Pancreas (tissue), 10 donors: ENCODE measurements at regions not wholly inside any gene's neighbourhood (a gene's known extent, or its start where the extent isn't known, plus 50 kb on each side); places are given as distances from the start of the nearest gene placed in this dataset.

Experiments
- ATAC-seq, 4 donors: fragments of 200-7000 bp; cut with Tn5 transposase; one replicate each; pipeline versions ENCODE4 v1.8.0 to v1.9.1; 2020; ENCODE audit warnings: mild to moderate bottlenecking in 4 of 4, moderate library complexity in 4 of 4
- DNase-seq, 6 donors: peaks; one replicate each; pipeline ENCODE4 v3.0.0-alpha.2; 2020
- FAIRE-seq: peaks from 2 replicates; lab custom pipeline; 2012; peaks lifted over from hg19 to GRCh38; lab: Jason Lieb, UNC
- H3K27ac ChIP-seq, 4 donors: fragments of 200-600 bp; sonication (generic); 1 replicate in 3 of 4; 2 replicates in 1 of 4; pipeline versions ENCODE4 v1.5.0 to v1.8.0; 2020
- H3K27me3 ChIP-seq, 4 donors: fragments of 200-600 bp; one replicate each; pipeline ENCODE4 v1.8.0; 2021
- H3K36me3 ChIP-seq, 3 donors: fragments of 200-600 bp; sonication (generic) in 1 of 3; one replicate each; pipeline versions ENCODE4 v1.5.0 to v1.8.0; 2020 to 2021
- H3K4me1 ChIP-seq, 3 donors: fragments of 200-600 bp; one replicate each; pipeline ENCODE4 v1.8.0; 2021
- H3K4me3 ChIP-seq, 4 donors: fragments of 200-600 bp; sonication (generic) in 2 of 4; one replicate each; pipeline versions ENCODE4 v1.5.0 to v1.8.0; 2020 to 2021
- H3K9me3 ChIP-seq, 4 donors: fragments of 200-600 bp; one replicate each; pipeline ENCODE4 v1.8.0; 2021
- WGBS, 2 donors: extraction: QIAGEN DNeasy Blood & Tissue Kit; methylation state at CpG; one replicate each; pipeline ENCODE4 v1.1.7; 2013; 5-methylcytosine and 5-hydroxymethylcytosine counted together
- intact Hi-C, 3 donors: fragments of 100-400 bp; cut with DNase I; formaldehyde crosslinking; loops; one replicate each; pipeline versions ENCODE4 v1.11.1 to v1.14.2; 2022
- TF ChIP-seq, protein P1 (sequence below), 4 donors: fragments of 200-600 bp; sonication (generic) in 3 of 4; IDR thresholded peaks; one replicate each; pipeline versions ENCODE4 v1.5.0 to v1.8.0; 2021; ENCODE audit warnings: antibody characterized with exemption in 4 of 4
- donor health status: healthy with polysubstance abuse.
- donor health status: DM: no; HTN: no; CAD: no; lungs with moderate emphysema.
- donor health status: DM: no; HTN: no; CAD: no.
- donor health status: control.
- donor health status: control.
- donor health status: Bipolar disorder and iron deficiency.
- donor health status: DM: yes; HTN: yes; CAD: no.
- donor health status: DM: no; HTN: no; CAD: no.
- donor health status: DM: no; HTN: no; CAD: no.
- donor health status: DM: yes; HTN: yes; CAD: no.

DNA sequence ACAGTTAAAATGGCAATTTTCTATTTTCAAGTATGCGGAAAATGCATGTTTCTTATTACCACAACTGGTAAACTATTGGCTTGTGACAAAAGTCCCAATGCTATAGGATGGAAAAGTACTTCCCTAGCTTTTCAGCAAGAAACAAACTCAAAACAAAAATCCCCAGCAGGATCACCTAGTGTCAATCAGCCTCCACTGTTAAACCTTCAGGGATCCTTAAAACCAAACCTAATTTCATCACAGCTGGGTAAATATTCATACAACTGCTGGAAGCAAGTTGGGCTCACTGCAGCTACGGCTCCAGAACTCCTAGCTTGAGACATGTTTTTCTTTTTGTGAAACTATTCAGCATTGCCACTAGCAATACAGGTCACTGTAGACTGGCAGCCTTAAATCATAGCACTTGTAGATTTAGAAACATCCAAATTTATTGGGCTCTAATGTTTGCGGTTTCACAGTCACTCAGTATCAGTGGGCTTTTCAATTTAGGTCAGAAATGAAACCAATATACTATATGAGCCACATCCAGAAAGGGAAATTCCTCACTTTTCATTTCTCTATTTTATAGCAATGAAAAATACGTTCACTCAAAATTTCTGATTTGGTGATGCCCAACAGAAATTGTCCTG lies 145.2 kb upstream of the ANK3 start:
- WGBS, 2 donors, result 67 to 79% methylated on average over 4 of the region's 4 CpGs
- intact Hi-C loops, result no loop called here

DNA sequence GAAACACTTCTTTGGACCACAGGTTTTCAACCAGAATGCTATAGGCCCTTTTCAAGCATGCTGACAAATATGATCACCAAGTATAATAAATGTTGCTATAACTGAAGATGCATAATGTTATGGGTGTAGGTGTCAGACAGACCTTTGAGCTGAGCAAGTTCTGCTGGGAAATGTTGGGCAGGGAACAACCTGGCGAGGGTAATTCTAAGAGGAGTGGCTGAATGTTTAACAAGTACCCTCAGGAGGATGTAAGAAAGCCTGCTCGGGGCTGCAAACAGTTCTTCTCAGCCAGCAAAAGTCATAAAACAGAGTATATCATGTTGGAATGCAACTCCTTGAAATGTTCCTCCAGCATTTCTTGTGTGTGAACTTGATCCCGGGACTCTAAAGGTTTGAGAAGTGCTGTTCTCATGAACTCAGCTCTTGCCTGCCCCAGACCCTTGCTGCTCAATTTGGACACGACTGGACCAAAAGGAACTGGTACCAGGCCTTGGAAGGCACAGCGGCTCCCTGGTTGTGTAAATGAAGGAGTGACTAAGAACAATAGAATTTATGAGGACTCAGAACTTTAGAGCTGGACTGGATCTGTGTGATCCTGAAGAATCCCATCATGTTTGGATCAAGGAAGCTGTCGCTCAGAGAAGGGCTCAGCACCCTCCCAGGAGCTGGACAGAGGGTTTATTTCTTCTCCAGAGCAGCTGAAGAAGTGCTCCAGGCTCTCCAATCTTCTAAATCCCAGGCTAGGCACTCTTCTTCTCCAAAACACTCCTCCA lies 143.2 kb upstream of the ANK3 start:
- Histone ChIP-seq H3K4me3 (no peak overlapping the region), H3K27me3 (no peaks in the 10 kb centered on the region), H3K36me3 (no peaks in the 10 kb centered on the region), H3K9me3 (no peaks in the 10 kb centered on the region), H3K4me1 (peaks cover 0 to 6% (median 0%) of the 10 kb centered on the region in 3 donors), H3K27ac (no peak overlapping the region)
- 77 to 87% methylated on average over 6 of the region's 6 CpGs for WGBS, 2 donors
- TF ChIP-seq, protein P1, sequence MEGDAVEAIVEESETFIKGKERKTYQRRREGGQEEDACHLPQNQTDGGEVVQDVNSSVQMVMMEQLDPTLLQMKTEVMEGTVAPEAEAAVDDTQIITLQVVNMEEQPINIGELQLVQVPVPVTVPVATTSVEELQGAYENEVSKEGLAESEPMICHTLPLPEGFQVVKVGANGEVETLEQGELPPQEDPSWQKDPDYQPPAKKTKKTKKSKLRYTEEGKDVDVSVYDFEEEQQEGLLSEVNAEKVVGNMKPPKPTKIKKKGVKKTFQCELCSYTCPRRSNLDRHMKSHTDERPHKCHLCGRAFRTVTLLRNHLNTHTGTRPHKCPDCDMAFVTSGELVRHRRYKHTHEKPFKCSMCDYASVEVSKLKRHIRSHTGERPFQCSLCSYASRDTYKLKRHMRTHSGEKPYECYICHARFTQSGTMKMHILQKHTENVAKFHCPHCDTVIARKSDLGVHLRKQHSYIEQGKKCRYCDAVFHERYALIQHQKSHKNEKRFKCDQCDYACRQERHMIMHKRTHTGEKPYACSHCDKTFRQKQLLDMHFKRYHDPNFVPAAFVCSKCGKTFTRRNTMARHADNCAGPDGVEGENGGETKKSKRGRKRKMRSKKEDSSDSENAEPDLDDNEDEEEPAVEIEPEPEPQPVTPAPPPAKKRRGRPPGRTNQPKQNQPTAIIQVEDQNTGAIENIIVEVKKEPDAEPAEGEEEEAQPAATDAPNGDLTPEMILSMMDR (IDR thresholded peaks at IDR 0.05), result no peak
- ATAC-seq, result no peak
- no peak for FAIRE-seq
- no peak for DNase-seq
- intact Hi-C loops, result no loop called here

More for the DNA sequence above, 145.2 kb upstream of the ANK3 start:
- Histone ChIP-seq H3K27ac (no peak overlapping the region), H3K4me1 (peaks cover 0 to 6% (median 0%) of the 10 kb centered on the region in 3 donors), H3K27me3 (no peaks in the 10 kb centered on the region), H3K4me3 (no peak overlapping the region), H3K36me3 (no peaks in the 10 kb centered on the region), H3K9me3 (no peaks in the 10 kb centered on the region)
- FAIRE-seq, result no peak
- peak in 1 of 4 donors; percentile 23 for ATAC-seq
- DNase-seq, result no peak
- TF ChIP-seq, protein P1 (IDR thresholded peaks at IDR 0.05), result no peak

DNA sequence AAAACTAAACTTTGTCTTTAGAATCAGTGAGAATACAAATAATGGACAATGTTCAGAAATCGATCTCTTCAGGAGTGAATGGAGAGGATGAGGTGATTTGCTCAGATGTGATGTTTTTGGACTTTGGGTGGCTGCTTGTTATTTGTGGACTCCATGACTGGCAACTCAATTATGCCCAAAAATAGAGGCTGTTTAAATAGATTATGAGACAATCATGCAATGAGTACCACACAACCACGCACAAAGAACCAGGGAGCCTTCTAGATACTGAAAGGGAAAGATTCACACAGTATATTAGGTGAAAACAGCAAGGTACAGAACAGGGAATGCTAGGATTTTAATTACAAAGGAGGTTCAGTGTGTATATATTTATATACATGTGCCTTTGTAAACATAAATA lies 141.3 kb upstream of the ANK3 start:
- Histone ChIP-seq H3K4me1 (peaks cover 0 to 6% (median 0%) of the 10 kb centered on the region in 3 donors), H3K9me3 (no peaks in the 10 kb centered on the region), H3K36me3 (no peaks in the 10 kb centered on the region), H3K27me3 (no peaks in the 10 kb centered on the region), H3K4me3 (no peak overlapping the region), H3K27ac (no peak overlapping the region)
- WGBS, 2 donors, result 93 to 94% methylated on average over 2 of the region's 2 CpGs
- DNase-seq (no peak), FAIRE-seq (no peak), ATAC-seq (no peak)
- TF ChIP-seq, protein P1 (IDR thresholded peaks at IDR 0.05), result no peak
- intact Hi-C loops, result no loop called here

DNA sequence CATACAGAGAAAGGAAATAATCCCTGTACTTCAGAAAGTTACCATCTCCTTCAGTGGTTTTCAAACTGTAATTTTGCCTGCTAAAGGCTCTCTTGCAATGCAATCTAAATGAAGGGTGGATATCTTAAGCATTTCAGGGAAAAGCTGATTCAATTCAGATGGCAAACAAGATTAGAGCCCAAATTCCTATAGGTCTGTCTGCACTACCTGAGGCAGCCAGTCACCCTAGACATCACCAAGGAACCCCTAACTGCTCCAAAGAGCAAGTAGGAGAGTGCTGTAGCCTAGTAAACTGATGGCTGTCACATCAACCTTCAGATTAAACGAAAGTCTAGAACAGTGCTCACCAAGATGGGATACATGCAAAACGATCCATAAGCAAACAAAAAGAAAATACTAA lies 138.0 kb upstream of the ANK3 start:
- H3K27ac ChIP-seq, result no peak overlapping the region
- no peak for ATAC-seq
- intact Hi-C loops, result no loop called here
- no peaks in the 10 kb centered on the region for H3K36me3 ChIP-seq
- 89 to 96% methylated on average over 2 of the region's 2 CpGs for WGBS, 2 donors
- H3K27me3 ChIP-seq, result no peaks in the 10 kb centered on the region
- H3K9me3 ChIP-seq, result no peaks in the 10 kb centered on the region
- TF ChIP-seq, protein P1 (IDR thresholded peaks at IDR 0.05), result no peak
- H3K4me1 ChIP-seq, result no peaks in the 10 kb centered on the region
- FAIRE-seq, result no peak
- H3K4me3 ChIP-seq, result no peak overlapping the region
- DNase-seq, result no peak
